NCI-H1092 (cell line): ENCODE measurements at regions not wholly inside any gene's neighbourhood (a gene's known extent, or its start where the extent isn't known, plus 50 kb on each side); places are given as distances from the start of the nearest gene placed in this dataset.
"Not testable (repeated sequence)": the region's sequence is repeated elsewhere in the genome, so short reads cannot be mapped to it uniquely, and the experiment has no call there.

Source experiments
- DNase-seq: peaks from one replicate; lab custom pipeline; 2025; lab: John Stamatoyannopoulos, UW

GRCh38 chr5:17127743-17128231 is 89.6 kb upstream of the BASP1 start:
- no peak for DNase-seq

- no peak for DNase-seq
Observed at GRCh38 chr5:17129093-17129849, 88.2 kb upstream of the BASP1 start.

DNA sequence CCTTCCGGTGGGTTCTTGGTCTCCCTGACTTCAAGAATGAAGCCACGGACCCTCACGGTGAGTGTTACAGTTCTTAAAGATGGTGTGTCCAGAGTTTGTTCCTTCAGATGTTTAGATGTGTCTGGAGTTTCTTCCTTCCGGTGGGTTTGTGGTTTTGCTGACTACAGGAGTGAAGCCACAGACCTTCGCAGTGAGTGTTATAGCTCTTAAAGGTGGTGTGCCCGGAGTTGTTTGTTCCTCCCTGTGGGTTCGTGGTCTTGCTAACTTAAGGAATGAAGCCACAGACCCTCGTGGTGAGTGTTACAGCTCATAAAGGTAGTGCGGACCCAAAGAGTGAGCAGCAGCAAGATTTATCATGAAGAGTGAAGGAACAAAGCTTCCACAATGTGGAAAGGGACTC is 87.1 kb upstream of the BASP1 start:
- not testable (repeated sequence) for DNase-seq

DNA sequence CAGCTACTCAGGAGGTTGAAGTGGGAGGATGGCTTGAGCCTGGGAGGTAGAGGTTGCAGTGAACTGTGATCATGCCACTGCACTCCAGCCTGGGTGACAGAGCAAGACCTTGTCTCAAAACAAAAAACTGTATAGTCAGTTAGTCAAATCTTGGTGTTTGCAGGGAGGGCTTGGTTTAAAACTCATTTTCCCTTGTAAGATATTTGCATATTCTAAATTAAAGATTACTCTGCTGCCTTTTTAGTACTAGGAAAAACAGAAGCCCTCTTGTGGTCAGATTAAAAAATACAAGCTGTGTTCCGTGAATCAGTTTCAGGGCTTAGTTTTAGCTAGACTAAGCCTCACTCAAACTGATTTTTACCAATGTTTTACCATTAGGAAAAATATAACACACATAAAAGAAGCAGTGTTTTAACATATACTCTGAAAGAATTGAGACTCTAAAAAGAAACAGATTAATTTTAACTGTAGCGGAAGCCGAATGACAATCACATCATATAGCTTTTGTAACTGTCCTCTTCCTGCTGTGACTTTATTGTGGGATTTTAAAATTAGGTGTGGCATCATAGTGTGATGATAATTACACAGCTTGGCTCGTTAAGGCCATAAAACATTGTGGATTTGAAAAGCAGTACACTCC is 84.9 kb upstream of the BASP1 start:
- DNase-seq, result peak; percentile 11

DNA sequence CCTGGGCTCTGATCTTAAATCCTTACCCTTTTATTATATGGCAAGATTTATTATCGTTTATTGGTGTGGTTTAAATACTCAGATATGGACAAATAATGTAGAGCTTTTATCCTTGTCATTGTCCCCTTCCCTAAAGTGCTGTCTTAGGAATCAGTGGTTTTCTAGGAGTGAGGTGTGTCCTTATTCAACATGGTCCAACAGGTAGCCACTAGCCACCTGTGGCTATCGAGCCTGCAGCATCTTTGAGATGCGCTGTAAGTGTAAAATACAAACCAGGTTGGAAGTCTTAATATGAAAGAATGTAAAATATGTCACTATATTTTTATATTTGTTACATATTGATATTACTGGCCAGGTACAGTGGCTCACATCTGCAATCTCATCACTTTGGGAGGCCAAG is 82.4 kb upstream of the BASP1 start:
- no peak for DNase-seq

DNA sequence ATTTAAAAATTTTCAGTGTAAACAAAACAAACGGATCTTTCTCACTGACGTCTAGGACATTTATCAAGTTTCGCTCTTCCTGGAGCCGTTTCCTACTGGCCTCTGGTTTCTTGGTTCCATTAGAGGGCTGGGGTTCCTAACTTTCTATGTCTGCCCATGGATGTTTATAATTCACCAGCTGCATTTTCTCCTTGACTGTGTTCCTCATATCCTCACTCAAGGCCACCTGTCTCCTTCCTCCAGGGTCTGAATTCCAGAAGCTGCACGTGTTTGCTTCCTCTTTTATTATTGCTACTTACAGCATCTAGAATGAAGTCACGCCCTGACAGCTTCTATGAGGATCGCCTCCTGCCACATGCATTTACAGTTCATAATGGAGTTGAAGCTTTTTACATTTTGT is 74.1 kb upstream of the BASP1 start:
- no peak for DNase-seq

DNA sequence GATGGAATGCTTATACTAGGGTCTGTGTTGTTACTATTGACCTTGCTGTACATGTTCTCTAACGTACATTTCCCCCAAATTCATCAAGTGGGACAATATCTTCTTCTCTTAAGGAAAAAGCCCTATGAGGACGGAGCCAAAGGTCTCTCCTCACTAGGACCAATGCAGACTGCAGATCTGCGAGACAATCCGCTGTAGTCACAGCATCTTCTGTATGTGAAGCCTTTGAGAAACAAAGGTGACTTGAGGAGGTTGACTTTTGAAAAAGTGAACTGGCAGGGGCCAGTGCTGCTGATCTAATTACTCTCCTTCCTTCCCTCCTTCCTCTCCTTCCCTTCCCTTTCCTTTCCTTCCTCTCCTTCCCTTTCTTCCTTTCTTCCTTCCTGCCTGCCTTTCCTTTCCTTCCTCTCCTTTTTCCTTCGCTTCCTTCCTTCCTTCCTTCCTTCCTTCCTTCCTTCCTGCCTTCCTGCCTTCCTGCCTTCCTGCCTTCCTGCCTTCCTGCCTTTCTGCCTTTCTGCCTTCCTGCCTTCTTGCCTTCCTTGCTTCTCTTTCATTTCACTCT is 71.1 kb upstream of the BASP1 start:
- no peak for DNase-seq

GRCh38 chr5:17147170-17147569 is 70.3 kb upstream of the BASP1 start:
- no peak for DNase-seq

DNA sequence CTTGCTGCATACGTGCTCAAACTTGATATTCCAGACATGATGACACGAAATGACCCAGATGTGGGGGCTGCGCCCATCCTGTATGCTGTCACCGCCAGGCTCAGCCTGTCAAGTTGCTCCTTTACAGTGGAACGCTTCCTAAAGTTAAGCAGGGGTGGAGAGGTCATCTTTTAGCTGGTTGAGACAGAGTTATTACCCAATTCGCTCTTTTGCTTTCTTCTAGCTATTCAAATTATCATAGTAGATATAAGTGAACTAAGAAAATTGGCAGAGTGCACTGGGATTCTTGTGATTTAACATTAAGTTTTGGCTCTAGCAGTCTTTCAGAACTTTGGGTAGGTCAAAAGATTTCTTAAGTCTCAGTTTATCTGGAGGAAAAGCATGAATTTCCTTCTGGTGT is 69.8 kb upstream of the BASP1 start:
- no peak for DNase-seq

GRCh38 chr5:17148481-17148880 is 69.0 kb upstream of the BASP1 start:
- DNase-seq, result no peak

DNA sequence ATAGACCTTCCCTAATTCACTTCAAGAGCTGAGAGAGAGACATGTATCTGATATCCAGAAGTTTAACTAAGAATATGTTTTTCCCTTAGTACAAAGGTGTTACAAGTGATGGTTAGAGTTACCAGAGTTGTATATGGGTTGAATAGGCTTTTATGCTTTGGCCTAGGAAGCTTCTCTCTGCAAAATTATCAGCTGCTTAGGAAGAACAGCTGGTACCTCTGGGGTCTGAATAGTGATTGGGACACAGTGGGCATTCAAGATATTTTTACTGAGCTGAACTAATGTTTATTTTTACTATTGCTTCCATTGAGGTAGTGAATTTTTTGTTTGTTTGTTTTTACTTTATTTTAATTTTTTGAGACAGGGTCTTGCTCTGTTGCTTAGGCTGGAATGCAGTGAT is 67.6 kb upstream of the BASP1 start:
- no peak for DNase-seq

DNA sequence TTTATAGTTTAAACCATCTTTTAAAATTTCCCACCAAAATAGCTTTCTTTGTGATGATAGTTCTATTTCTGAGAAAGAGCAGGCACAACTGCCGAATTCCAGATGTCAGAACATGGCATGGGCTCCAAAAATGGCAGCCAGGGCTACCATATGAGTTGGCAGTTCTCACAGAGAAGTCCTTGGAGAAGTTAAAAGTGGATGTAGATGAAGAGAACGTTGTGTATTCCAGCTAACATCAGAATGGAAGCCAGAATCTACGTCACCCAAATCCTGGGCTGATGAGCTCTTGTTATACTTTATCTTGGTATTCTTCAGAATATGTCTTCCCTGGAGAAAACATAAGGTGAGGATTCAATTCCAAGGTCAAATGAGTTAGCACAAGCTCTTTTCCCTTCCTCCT is 66.9 kb upstream of the BASP1 start:
- no peak for DNase-seq

GRCh38 chr5:17151686-17152085 is 65.7 kb upstream of the BASP1 start:
- no peak for DNase-seq

GRCh38 chr5:17154211-17154996 is 63.0 kb upstream of the BASP1 start:
- DNase-seq, result no peak

DNA sequence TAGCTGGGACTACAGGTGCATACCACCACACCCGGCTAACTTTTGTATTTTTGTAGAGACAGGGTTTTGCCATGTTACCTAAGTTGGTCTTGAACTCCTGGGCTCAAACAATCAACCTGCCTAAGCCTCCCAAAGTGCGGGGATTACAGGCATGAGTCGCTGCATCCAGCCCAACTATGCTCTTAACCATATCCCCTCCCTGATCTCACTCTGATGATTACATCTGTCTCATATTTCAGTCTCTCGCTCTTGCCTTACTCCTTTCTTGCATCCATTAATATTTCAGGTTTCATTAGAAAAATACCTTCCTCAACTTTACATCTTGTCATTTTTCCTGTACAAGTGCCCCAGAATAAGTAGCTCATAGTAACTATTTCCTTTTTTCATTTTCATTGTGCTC is 61.0 kb upstream of the BASP1 start:
- no peak for DNase-seq

DNA sequence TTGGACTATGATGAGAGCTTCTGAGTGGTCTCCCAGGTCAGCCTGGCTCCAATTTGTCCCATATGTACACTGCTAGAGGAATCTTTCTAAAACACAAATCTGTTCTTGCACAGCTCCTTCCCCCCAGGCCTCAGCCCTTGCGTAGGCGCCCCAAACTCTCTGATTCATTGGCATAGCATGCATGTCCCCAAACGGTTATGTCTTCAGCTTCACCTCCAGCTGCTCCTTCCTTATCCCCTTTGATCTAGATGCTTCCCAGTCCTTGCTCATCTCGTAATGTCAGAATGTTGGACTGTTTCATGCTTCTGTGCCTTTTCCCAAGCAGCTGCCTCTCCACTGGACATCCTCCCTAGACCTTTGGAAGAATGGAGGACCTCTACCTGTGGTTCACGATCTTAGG is 60.1 kb upstream of the BASP1 start:
- DNase-seq, result no peak

- no peak for DNase-seq
Observed at GRCh38 chr5:17157916-17158529, 59.4 kb upstream of the BASP1 start.

DNA sequence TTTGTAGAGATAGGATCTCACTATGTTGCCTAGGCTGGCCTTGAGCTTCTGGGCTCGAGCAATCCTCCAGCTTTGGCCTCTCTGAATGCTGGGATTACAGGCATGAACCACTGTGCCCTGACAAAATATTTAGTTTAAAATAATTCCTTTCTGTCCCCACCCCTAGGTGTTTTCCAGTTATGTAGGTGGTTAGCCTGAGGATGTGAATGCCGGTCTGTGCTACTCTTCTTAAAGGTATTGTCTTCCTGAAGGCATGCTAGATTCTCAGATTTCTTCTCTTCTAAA is 56.7 kb upstream of the BASP1 start:
- DNase-seq, result no peak

DNA sequence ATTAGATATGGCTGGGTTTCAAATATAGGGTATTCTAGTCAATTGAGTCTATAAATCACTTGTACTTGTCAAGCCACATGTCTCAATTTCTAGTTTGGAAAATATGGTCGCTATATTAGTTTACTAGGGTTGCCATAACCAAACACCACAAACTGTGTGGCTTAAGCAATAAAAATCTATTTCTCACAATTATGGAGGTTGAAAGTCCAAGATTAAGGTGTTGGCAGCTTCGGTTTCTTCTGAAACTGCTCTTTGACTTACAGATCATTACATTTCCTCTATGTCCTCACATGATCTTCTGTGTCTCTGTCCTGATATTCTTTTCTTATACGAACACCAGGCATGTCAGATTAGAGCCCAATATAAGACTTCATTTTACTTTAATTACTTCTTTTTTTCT is 55.8 kb upstream of the BASP1 start:
- no peak for DNase-seq

GRCh38 chr5:17163221-17163620 is 54.2 kb upstream of the BASP1 start:
- no peak for DNase-seq

GRCh38 chr5:17167171-17167891 is 50.1 kb upstream of the BASP1 start:
- DNase-seq, result no peak
